A549 (cell line): ENCODE measurements at regions not wholly inside any gene's neighbourhood (a gene's known extent, or its start where the extent isn't known, plus 50 kb on each side); places are given as distances from the start of the nearest gene placed in this dataset.

Source experiments
- ATAC-seq, 2 experiments: fragments of 200-7000 bp in 1 of 2; fragments of >200 bp in 1 of 2; cut with Nextera tagmentation in 1 of 2; cut with Tn5 transposase in 1 of 2; 3 replicates each; pipeline versions ENCODE4 v1.8.0 to v1.9.1; 2018 to 2020; ENCODE audit warnings: mild to moderate bottlenecking in 1 of 2, moderate library complexity in 1 of 2
- CTCF ChIA-PET: fragments of 300-600 bp; sonication (Branson Sonifier 250); formaldehyde crosslinking; extraction: SDS; loops from one replicate; lab custom pipeline; 2021; ENCODE audit warnings: antibody characterized with exemption, inconsistent platforms; lab: Yijun Ruan, JAX
- POLR2A ChIA-PET: fragments of 350-600 bp; formaldehyde crosslinking; extraction: SDS; loops from one replicate; lab custom pipeline; 2021; ENCODE audit warnings: antibody characterized with exemption, inconsistent platforms; lab: Yijun Ruan, JAX
- DNase-seq, 2 experiments: peaks; one replicate each; pipeline versions ENCODE4 v3.0.0 to v3.0.0-alpha.2; 2011 to 2016; ENCODE audit warnings: low read depth in 1 of 2, low spot score in 1 of 2
- FAIRE-seq: peaks from 2 replicates; lab custom pipeline; 2011; peaks lifted over from hg19 to GRCh38; lab: Jason Lieb, UNC
- H3K27ac ChIP-seq, 2 experiments: fragments of >200 bp; sonication (Bioruptor Twin); formaldehyde crosslinking; 3 replicates each; pipeline ENCODE4 v1.5.1; 2016 to 2017
- H3K4me1 ChIP-seq: fragments of >200 bp; sonication (Bioruptor Twin); formaldehyde crosslinking; 3 replicates; pipeline ENCODE4 v1.6.1; 2016
- H3K4me2 ChIP-seq: fragments of >200 bp; sonication (Bioruptor Twin); formaldehyde crosslinking; 3 replicates; pipeline ENCODE4 v1.6.1; 2016
- H3K4me3 ChIP-seq: fragments of >200 bp; sonication (Bioruptor Twin); formaldehyde crosslinking; 3 replicates; pipeline ENCODE4 v1.5.1; 2016
- H3K9me3 ChIP-seq: fragments of >200 bp; sonication (Bioruptor Twin); formaldehyde crosslinking; 3 replicates; pipeline ENCODE4 v1.6.1; 2016
- BHLHE40 ChIP-seq: IDR thresholded peaks from 2 replicates; pipeline ENCODE4 v1.6.1; 2012; ENCODE audit warnings: low read depth, low read length, inconsistent platforms
- CBX8 ChIP-seq: fragments of 200-600 bp; sonication (generic); IDR thresholded peaks from 2 replicates; pipeline ENCODE4 v1.6.1; 2016
- CEBPB ChIP-seq, 2 experiments: fragments of >200 bp in 1 of 2; sonication (Bioruptor Twin) in 1 of 2; formaldehyde crosslinking in 1 of 2; IDR thresholded peaks; 2 replicates each; pipeline ENCODE4 v1.6.1; 2012 to 2016
- EHF ChIP-seq: fragments of 250-450 bp; sonication (Bioruptor Pico); IDR thresholded peaks from 2 replicates; pipeline ENCODE4 v1.5.0; 2020; ENCODE audit warnings: mild to moderate bottlenecking
- EHMT2 ChIP-seq: fragments of 200-600 bp; sonication (generic); IDR thresholded peaks from 2 replicates; pipeline ENCODE4 v1.6.1; 2016; ENCODE audit warnings: antibody characterized with exemption, low read depth, mild to moderate bottlenecking, moderate library complexity
- EP300 ChIP-seq, 2 experiments: fragments of >200 bp; sonication (Bioruptor Twin); formaldehyde crosslinking; IDR thresholded peaks; 2 replicates in 1 of 2; 3 replicates in 1 of 2; pipeline ENCODE4 v1.6.1; 2016 to 2017
- FOXS1 ChIP-seq: fragments of 250-450 bp; sonication (Bioruptor Pico); IDR thresholded peaks from 2 replicates; pipeline ENCODE4 v1.5.0; 2020; ENCODE audit warnings: mild to moderate bottlenecking, moderate library complexity
- GATA3 ChIP-seq: IDR thresholded peaks from 2 replicates; pipeline ENCODE4 v1.6.1; 2012; ENCODE audit warnings: borderline replicate concordance
- HEYL ChIP-seq: fragments of 250-450 bp; sonication (Bioruptor Pico); IDR thresholded peaks from 2 replicates; pipeline ENCODE4 v1.8.0; 2021; ENCODE audit warnings: mild to moderate bottlenecking, moderate library complexity
- HOXB5 ChIP-seq: fragments of 250-450 bp; sonication (Bioruptor Pico); IDR thresholded peaks from 2 replicates; pipeline ENCODE4 v1.5.0; 2020; ENCODE audit warnings: mild to moderate bottlenecking, moderate library complexity
- JUNB ChIP-seq: fragments of >200 bp; sonication (Bioruptor Twin); formaldehyde crosslinking; IDR thresholded peaks from 2 replicates; pipeline ENCODE4 v1.6.1; 2016
- KDM1A ChIP-seq: fragments of 200-600 bp; sonication (generic); IDR thresholded peaks from 2 replicates; pipeline ENCODE4 v1.6.1; 2016; ENCODE audit warnings: low read depth, mild to moderate bottlenecking
- MAFK ChIP-seq: fragments of 450-650 bp; IDR thresholded peaks from 2 replicates; pipeline ENCODE4 v1.6.1; 2014; ENCODE audit not compliant: partially characterized antibody
- NR3C1 ChIP-seq: fragments of >200 bp; sonication (Bioruptor Twin); formaldehyde crosslinking; IDR thresholded peaks from 3 replicates; pipeline ENCODE4 v1.6.1; 2017
- POLR2A ChIP-seq: IDR thresholded peaks from 2 replicates; pipeline ENCODE4 v1.6.1; 2012; ENCODE audit warnings: mild to moderate bottlenecking, low read length
- POLR2AphosphoS2 ChIP-seq: conservative IDR thresholded peaks from 2 replicates; pipeline ENCODE4 v1.6.1; 2012; ENCODE audit warnings: low read length, improper control_type of control experiment, inconsistent platforms
- RAD21 ChIP-seq, 2 experiments: fragments of >200 bp in 1 of 2; sonication (Bioruptor Twin) in 1 of 2; formaldehyde crosslinking in 1 of 2; IDR thresholded peaks in 1 of 2; conservative IDR thresholded peaks in 1 of 2; 2 replicates in 1 of 2; 3 replicates in 1 of 2; pipeline ENCODE4 v1.6.1; 2012 to 2018; ENCODE audit warnings: inconsistent platforms in 1 of 2
- RARB ChIP-seq: fragments of 250-450 bp; sonication (Bioruptor Pico); IDR thresholded peaks from 2 replicates; pipeline ENCODE4 v1.8.0; 2021; ENCODE audit warnings: mild to moderate bottlenecking, moderate library complexity
- RFX5 ChIP-seq: fragments of 450-650 bp; IDR thresholded peaks from 2 replicates; pipeline ENCODE4 v1.7.1; 2014; ENCODE audit warnings: antibody characterized with exemption, mild to moderate bottlenecking, moderate library complexity
- RNF2 ChIP-seq: fragments of 200-600 bp; sonication (generic); IDR thresholded peaks from 2 replicates; pipeline ENCODE4 v1.6.1; 2016; ENCODE audit warnings: low read depth, mild to moderate bottlenecking, antibody characterized with exemption, moderate library complexity, borderline replicate concordance
- SMC3 ChIP-seq: fragments of >200 bp; sonication (Bioruptor Twin); formaldehyde crosslinking; IDR thresholded peaks from 3 replicates; pipeline ENCODE4 v1.6.1; 2018; ENCODE audit warnings: inconsistent platforms
- SREBF2 ChIP-seq: fragments of 450-650 bp; IDR thresholded peaks from 2 replicates; pipeline ENCODE4 v1.6.1; 2014; ENCODE audit warnings: mild to moderate bottlenecking, moderate library complexity
- TFCP2L1 ChIP-seq: fragments of 250-450 bp; sonication (Bioruptor Pico); IDR thresholded peaks from 2 replicates; pipeline ENCODE4 v1.5.0; 2021; ENCODE audit warnings: mild to moderate bottlenecking
- ZC3H11A ChIP-seq: fragments of 450-650 bp; IDR thresholded peaks from 2 replicates; pipeline ENCODE4 v1.6.1; 2014; ENCODE audit warnings: antibody characterized with exemption, mild to moderate bottlenecking
- whole genome bisulfite sequencing: methylation state at CpG from one replicate; pipeline ENCODE4 v1.1.6; 2017; ENCODE audit errors: missing lambda C conversion rate; 5-methylcytosine and 5-hydroxymethylcytosine counted together
- TF ChIP-seq, protein P1 (sequence below): fragments of >200 bp; sonication (Bioruptor Twin); formaldehyde crosslinking; IDR thresholded peaks from 3 replicates; pipeline ENCODE4 v1.6.1; 2016
- TF ChIP-seq, protein P2 (sequence below): fragments of 450-650 bp; IDR thresholded peaks from 2 replicates; pipeline ENCODE4 v1.6.1; 2014; ENCODE audit warnings: antibody characterized with exemption
- TF ChIP-seq, protein P3 (sequence below): fragments of 250-450 bp; sonication (Bioruptor Pico); IDR thresholded peaks from 2 replicates; pipeline ENCODE4 v1.5.0; 2020; ENCODE audit warnings: low read depth, mild to moderate bottlenecking, moderate library complexity
- TF ChIP-seq, protein P4 (sequence below): fragments of 250-450 bp; sonication (Bioruptor Pico); IDR thresholded peaks from 2 replicates; pipeline ENCODE4 v1.5.0; 2021; ENCODE audit warnings: mild to moderate bottlenecking, moderate library complexity, borderline replicate concordance
- TF ChIP-seq, protein P5 (sequence below): fragments of >200 bp; sonication (Bioruptor Twin); formaldehyde crosslinking; IDR thresholded peaks from 2 replicates; pipeline ENCODE4 v1.6.1; 2016
- TF ChIP-seq, protein P6 (sequence below): fragments of >200 bp; sonication (Bioruptor Twin); formaldehyde crosslinking; IDR thresholded peaks from 3 replicates; pipeline ENCODE4 v1.5.1; 2016
- TF ChIP-seq, protein P7 (sequence below): fragments of 150-350 bp; IDR thresholded peaks from 2 replicates; pipeline ENCODE4 v1.6.1; 2014; ENCODE audit warnings: low read depth, mild to moderate bottlenecking, low read length

DNA sequence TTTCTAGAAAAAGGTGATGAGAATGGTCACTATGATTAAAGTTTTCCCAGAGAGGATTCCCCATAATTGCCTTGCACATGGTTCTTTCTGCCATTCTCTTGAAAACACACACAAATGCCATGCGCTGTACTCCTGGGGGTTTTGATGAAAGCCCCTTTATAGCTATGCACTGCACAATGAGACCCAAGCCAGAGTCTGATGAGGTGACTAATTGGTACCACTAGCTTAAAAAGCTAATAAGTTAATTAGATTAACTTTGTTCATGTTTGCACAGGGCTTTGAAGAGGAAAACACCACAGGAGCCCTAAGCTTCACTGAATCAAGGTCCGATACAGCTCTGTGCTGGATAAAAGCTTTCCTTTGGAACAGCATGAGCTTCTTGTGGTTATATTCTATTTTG is 132.2 kb downstream of the NKX6-1 start:
- CTCF ChIA-PET, result no interaction called here
- POLR2A ChIA-PET, result no interaction called here

DNA sequence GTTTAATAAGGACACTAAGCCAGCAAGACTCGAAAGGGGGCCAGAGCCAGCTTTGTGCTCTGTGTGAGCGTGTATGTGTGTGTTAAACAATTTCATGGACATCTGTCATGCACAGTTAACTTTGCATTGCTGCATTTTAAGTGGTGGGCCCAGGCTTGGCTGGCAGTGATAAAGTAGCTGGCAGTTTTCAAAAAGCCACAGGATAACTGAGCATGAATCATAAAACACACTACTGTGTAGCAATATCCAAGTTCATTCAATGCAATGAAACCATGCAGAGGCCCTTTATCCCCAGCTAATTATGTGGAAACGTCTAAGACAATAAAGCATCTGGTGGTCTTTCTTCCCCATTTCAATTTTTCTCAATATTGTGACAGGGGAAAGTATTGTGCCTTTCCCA is 132.9 kb downstream of the NKX6-1 start:
- Histone ChIP-seq H3K4me2 (no peak overlapping the region), H3K4me3 (no peak overlapping the region), H3K9me3 (no peaks in the 10 kb centered on the region), H3K27ac (no peak overlapping the region), H3K4me1 (no peaks in the 10 kb centered on the region)
- no peak for TF ChIP-seq HEYL
- TF ChIP-seq, protein P1, sequence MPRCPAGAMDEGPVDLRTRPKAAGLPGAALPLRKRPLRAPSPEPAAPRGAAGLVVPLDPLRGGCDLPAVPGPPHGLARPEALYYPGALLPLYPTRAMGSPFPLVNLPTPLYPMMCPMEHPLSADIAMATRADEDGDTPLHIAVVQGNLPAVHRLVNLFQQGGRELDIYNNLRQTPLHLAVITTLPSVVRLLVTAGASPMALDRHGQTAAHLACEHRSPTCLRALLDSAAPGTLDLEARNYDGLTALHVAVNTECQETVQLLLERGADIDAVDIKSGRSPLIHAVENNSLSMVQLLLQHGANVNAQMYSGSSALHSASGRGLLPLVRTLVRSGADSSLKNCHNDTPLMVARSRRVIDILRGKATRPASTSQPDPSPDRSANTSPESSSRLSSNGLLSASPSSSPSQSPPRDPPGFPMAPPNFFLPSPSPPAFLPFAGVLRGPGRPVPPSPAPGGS, result no peak
- TF ChIP-seq CEBPB (IDR thresholded peaks at IDR 0.05), result no peak
- no peak for TF ChIP-seq NR3C1
- no peak for TF ChIP-seq KDM1A
- no peak for TF ChIP-seq EHMT2
- TF ChIP-seq SREBF2, result no peak
- TF ChIP-seq, protein P2, sequence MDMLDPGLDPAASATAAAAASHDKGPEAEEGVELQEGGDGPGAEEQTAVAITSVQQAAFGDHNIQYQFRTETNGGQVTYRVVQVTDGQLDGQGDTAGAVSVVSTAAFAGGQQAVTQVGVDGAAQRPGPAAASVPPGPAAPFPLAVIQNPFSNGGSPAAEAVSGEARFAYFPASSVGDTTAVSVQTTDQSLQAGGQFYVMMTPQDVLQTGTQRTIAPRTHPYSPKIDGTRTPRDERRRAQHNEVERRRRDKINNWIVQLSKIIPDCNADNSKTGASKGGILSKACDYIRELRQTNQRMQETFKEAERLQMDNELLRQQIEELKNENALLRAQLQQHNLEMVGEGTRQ, result no peak
- no peak for TF ChIP-seq CBX8
- TF ChIP-seq, protein P3, sequence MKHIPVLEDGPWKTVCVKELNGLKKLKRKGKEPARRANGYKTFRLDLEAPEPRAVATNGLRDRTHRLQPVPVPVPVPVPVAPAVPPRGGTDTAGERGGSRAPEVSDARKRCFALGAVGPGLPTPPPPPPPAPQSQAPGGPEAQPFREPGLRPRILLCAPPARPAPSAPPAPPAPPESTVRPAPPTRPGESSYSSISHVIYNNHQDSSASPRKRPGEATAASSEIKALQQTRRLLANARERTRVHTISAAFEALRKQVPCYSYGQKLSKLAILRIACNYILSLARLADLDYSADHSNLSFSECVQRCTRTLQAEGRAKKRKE (CRISPR knock-in tag), result no peak
- no peak for TF ChIP-seq POLR2A
- TF ChIP-seq RARB (CRISPR knock-in tag), result no peak
- TF ChIP-seq ZC3H11A, result no peak
- TF ChIP-seq GATA3, result no peak
- TF ChIP-seq, protein P4, sequence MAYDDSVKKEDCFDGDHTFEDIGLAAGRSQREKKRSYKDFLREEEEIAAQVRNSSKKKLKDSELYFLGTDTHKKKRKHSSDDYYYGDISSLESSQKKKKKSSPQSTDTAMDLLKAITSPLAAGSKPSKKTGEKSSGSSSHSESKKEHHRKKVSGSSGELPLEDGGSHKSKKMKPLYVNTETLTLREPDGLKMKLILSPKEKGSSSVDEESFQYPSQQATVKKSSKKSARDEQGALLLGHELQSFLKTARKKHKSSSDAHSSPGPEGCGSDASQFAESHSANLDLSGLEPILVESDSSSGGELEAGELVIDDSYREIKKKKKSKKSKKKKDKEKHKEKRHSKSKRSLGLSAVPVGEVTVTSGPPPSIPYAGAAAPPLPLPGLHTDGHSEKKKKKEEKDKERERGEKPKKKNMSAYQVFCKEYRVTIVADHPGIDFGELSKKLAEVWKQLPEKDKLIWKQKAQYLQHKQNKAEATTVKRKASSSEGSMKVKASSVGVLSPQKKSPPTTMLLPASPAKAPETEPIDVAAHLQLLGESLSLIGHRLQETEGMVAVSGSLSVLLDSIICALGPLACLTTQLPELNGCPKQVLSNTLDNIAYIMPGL, result no peak
- no peak for DNase-seq
- no peak for FAIRE-seq
- ChIA-PET CTCF (no interaction called here), POLR2A (no interaction called here)
- ATAC-seq, result no peak
- 11% methylated on average over 3 of the region's 3 CpGs for WGBS

More for the DNA sequence above, 132.2 kb downstream of the NKX6-1 start:
- no peak for ATAC-seq
- Histone ChIP-seq H3K4me1 (no peaks in the 10 kb centered on the region), H3K9me3 (no peaks in the 10 kb centered on the region), H3K27ac (no peak overlapping the region), H3K4me3 (no peak overlapping the region), H3K4me2 (no peak overlapping the region)
- TF ChIP-seq, protein P5, sequence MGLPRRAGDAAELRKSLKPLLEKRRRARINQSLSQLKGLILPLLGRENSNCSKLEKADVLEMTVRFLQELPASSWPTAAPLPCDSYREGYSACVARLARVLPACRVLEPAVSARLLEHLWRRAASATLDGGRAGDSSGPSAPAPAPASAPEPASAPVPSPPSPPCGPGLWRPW, result no peak
- TF ChIP-seq FOXS1 (CRISPR knock-in tag) (no peak), CEBPB (IDR thresholded peaks at IDR 0.05) (no peak), MAFK (no peak), TFCP2L1 (CRISPR knock-in tag) (no peak), EHF (CRISPR knock-in tag) (no peak), HOXB5 (CRISPR knock-in tag) (no peak), RNF2 (no peak), RFX5 (no peak), POLR2AphosphoS2 (no peak), GATA3 (no peak), RAD21 (conservative IDR thresholded peaks at IDR 0.05 in 1 of 2, IDR thresholded peaks at IDR 0.05 in 1 of 2) (no peak), BHLHE40 (no peak), ZC3H11A (no peak), POLR2A (no peak), SMC3 (no peak), JUNB (no peak), EP300 (IDR thresholded peaks at IDR 0.05) (no peak)
- TF ChIP-seq, protein P6, sequence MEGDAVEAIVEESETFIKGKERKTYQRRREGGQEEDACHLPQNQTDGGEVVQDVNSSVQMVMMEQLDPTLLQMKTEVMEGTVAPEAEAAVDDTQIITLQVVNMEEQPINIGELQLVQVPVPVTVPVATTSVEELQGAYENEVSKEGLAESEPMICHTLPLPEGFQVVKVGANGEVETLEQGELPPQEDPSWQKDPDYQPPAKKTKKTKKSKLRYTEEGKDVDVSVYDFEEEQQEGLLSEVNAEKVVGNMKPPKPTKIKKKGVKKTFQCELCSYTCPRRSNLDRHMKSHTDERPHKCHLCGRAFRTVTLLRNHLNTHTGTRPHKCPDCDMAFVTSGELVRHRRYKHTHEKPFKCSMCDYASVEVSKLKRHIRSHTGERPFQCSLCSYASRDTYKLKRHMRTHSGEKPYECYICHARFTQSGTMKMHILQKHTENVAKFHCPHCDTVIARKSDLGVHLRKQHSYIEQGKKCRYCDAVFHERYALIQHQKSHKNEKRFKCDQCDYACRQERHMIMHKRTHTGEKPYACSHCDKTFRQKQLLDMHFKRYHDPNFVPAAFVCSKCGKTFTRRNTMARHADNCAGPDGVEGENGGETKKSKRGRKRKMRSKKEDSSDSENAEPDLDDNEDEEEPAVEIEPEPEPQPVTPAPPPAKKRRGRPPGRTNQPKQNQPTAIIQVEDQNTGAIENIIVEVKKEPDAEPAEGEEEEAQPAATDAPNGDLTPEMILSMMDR, result no peak
- TF ChIP-seq, protein P7, sequence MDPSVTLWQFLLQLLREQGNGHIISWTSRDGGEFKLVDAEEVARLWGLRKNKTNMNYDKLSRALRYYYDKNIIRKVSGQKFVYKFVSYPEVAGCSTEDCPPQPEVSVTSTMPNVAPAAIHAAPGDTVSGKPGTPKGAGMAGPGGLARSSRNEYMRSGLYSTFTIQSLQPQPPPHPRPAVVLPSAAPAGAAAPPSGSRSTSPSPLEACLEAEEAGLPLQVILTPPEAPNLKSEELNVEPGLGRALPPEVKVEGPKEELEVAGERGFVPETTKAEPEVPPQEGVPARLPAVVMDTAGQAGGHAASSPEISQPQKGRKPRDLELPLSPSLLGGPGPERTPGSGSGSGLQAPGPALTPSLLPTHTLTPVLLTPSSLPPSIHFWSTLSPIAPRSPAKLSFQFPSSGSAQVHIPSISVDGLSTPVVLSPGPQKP, result no peak
- FAIRE-seq, result no peak
- DNase-seq, result no peak
- WGBS, result 78% methylated on average over 2 of the region's 2 CpGs
